K562 (cell line): ENCODE measurements at regions not wholly inside any gene's neighbourhood (a gene's known extent, or its start where the extent isn't known, plus 50 kb on each side); places are given as distances from the start of the nearest gene placed in this dataset.

Experiments
- E2F5 ChIP-seq: sonication (generic); formaldehyde crosslinking; IDR thresholded peaks from 2 replicates; pipeline ENCODE4 v1.8.0; 2022; ENCODE audit warnings: mild to moderate bottlenecking, missing genetic modification reagents
- EP300 ChIP-seq: IDR thresholded peaks from 2 replicates; pipeline ENCODE4 v1.6.1; 2012; ENCODE audit warnings: low read length, improper control_type of control experiment
- JUND ChIP-seq, 2 experiments: IDR thresholded peaks; 2 replicates in 1 of 2; 3 replicates in 1 of 2; pipeline ENCODE4 v1.6.1; 2011; ENCODE audit warnings: borderline replicate concordance in 2 of 2, low read depth in 2 of 2, low read length in 2 of 2, improper control_type of control experiment in 1 of 2, missing biosample characterization in 1 of 2, missing genetic modification characterization in 1 of 2, missing genetic modification reagents in 1 of 2
- NFATC3 ChIP-seq: fragments of 450-650 bp; IDR thresholded peaks from 2 replicates; pipeline ENCODE4 v1.6.1; 2017; ENCODE audit warnings: mild to moderate bottlenecking
- NR1H2 ChIP-seq: sonication (generic); formaldehyde crosslinking; IDR thresholded peaks from 2 replicates; pipeline ENCODE4 v1.4.0; 2020; ENCODE audit warnings: mild to moderate bottlenecking, missing genetic modification reagents
- ZBTB1 ChIP-seq: sonication (generic); formaldehyde crosslinking; IDR thresholded peaks from 2 replicates; pipeline ENCODE4 v1.8.1; 2023; ENCODE audit warnings: missing genetic modification reagents, low read depth, mild to moderate bottlenecking, borderline replicate concordance
- ZNF76 ChIP-seq: fragments of 250-450 bp; sonication (Bioruptor Pico); IDR thresholded peaks from 2 replicates; pipeline ENCODE4 v1.4.0; 2020; ENCODE audit warnings: mild to moderate bottlenecking, moderate library complexity, borderline replicate concordance
- ZNF830 ChIP-seq: fragments of 250-450 bp; sonication (Bioruptor Pico); IDR thresholded peaks from 2 replicates; pipeline ENCODE4 v1.5.0; 2021; ENCODE audit warnings: mild to moderate bottlenecking
- TF ChIP-seq, protein P1 (sequence below), 3 experiments: IDR thresholded peaks in 2 of 3; conservative IDR thresholded peaks in 1 of 3; 2 replicates each; pipeline ENCODE4 v1.5.1; 2011 to 2012; ENCODE audit warnings: low read length in 3 of 3, mild to moderate bottlenecking in 3 of 3, control low read depth in 2 of 3, improper control_type of control experiment in 1 of 3, inconsistent platforms in 1 of 3, low read depth in 1 of 3, mixed read lengths in 1 of 3, moderate library complexity in 1 of 3; ENCODE audit not compliant: insufficient read depth in 2 of 3
- TF ChIP-seq, protein P2 (sequence below), 2 experiments: IDR thresholded peaks in 1 of 2; conservative IDR thresholded peaks in 1 of 2; 2 replicates each; pipeline ENCODE4 v1.6.1; 2016; ENCODE audit warnings: low read depth in 2 of 2, mild to moderate bottlenecking in 1 of 2, missing compliant biosample characterization in 1 of 2, missing genetic modification characterization in 1 of 2, moderate library complexity in 1 of 2
- TF ChIP-seq, protein P3 (sequence below): fragments of 250-450 bp; sonication (Bioruptor Pico); IDR thresholded peaks from 2 replicates; pipeline ENCODE4 v1.4.0; 2020; ENCODE audit warnings: mild to moderate bottlenecking

GRCh38 chr5:104573949-104574709 lies 1011.5 kb upstream of the NUDT12 start:
- TF ChIP-seq NFATC3 (no peak), JUND (IDR thresholded peaks at IDR 0.05; ENCODE audit: borderline replicate concordance, low read depth, low read length) (no peak), JUND (tag; IDR thresholded peaks at IDR 0.05; ENCODE audit: borderline replicate concordance, low read depth, low read length) (no peak), EP300 (no peak), ZNF76 (CRISPR knock-in tag) (no peak), E2F5 (CRISPR knock-in tag) (no peak), ZBTB1 (no peak), NR1H2 (no peak), ZNF830 (no peak)
- TF ChIP-seq, protein P1, sequence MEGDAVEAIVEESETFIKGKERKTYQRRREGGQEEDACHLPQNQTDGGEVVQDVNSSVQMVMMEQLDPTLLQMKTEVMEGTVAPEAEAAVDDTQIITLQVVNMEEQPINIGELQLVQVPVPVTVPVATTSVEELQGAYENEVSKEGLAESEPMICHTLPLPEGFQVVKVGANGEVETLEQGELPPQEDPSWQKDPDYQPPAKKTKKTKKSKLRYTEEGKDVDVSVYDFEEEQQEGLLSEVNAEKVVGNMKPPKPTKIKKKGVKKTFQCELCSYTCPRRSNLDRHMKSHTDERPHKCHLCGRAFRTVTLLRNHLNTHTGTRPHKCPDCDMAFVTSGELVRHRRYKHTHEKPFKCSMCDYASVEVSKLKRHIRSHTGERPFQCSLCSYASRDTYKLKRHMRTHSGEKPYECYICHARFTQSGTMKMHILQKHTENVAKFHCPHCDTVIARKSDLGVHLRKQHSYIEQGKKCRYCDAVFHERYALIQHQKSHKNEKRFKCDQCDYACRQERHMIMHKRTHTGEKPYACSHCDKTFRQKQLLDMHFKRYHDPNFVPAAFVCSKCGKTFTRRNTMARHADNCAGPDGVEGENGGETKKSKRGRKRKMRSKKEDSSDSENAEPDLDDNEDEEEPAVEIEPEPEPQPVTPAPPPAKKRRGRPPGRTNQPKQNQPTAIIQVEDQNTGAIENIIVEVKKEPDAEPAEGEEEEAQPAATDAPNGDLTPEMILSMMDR (IDR thresholded peaks at IDR 0.05 in 2 of 3, conservative IDR thresholded peaks at IDR 0.05 in 1 of 3; ENCODE audit: insufficient read depth in 2 of 3, low read depth in 1 of 3, low read length in 3 of 3) = no peak
- TF ChIP-seq, protein P2, sequence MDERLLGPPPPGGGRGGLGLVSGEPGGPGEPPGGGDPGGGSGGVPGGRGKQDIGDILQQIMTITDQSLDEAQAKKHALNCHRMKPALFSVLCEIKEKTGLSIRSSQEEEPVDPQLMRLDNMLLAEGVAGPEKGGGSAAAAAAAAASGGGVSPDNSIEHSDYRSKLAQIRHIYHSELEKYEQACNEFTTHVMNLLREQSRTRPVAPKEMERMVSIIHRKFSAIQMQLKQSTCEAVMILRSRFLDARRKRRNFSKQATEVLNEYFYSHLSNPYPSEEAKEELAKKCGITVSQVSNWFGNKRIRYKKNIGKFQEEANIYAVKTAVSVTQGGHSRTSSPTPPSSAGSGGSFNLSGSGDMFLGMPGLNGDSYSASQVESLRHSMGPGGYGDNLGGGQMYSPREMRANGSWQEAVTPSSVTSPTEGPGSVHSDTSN (CRISPR knock-in tag; IDR thresholded peaks at IDR 0.05; ENCODE audit: low read depth) = no peak
- TF ChIP-seq, protein P2 (tag; conservative IDR thresholded peaks at IDR 0.05; ENCODE audit: low read depth) = no peak
- TF ChIP-seq, protein P3, sequence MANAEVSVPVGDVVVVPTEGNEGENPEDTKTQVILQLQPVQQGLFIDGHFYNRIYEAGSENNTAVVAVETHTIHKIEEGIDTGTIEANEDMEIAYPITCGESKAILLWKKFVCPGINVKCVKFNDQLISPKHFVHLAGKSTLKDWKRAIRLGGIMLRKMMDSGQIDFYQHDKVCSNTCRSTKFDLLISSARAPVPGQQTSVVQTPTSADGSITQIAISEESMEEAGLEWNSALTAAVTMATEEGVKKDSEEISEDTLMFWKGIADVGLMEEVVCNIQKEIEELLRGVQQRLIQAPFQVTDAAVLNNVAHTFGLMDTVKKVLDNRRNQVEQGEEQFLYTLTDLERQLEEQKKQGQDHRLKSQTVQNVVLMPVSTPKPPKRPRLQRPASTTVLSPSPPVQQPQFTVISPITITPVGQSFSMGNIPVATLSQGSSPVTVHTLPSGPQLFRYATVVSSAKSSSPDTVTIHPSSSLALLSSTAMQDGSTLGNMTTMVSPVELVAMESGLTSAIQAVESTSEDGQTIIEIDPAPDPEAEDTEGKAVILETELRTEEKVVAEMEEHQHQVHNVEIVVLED (CRISPR knock-in tag) = no peak
